ENCODE measurements at regions not wholly inside any gene's neighbourhood (a gene's known extent, or its start where the extent isn't known, plus 50 kb on each side); places are given as distances from the start of the nearest gene placed in this dataset.

- TF ChIP-seq CTCF (optimal IDR thresholded peaks at IDR 0.05 in 1 of 3, IDR thresholded peaks at IDR 0.05 in 1 of 3, conservative IDR thresholded peaks at IDR 0.05 in 1 of 3; ENCODE audit: extremely low read depth in 1 of 3, insufficient read depth in 2 of 3, low read length in 3 of 3): no peak
- no peak for TF ChIP-seq EZH2 (IDR thresholded peaks at IDR 0.05; ENCODE audit: low read length)
These were observed 182.7 kb downstream of the UBE2E3 start for GRCh38 chr2:181163139-181163538.
